NCI-H2171 treated with DMSO at 0.1 percent for 48 hours (cell line): ENCODE measurements at regions not wholly inside any gene's neighbourhood (a gene's known extent, or its start where the extent isn't known, plus 50 kb on each side); places are given as distances from the start of the nearest gene placed in this dataset.
"Not testable (repeated sequence)": the region's sequence is repeated elsewhere in the genome, so short reads cannot be mapped to it uniquely, and the experiment has no call there.

Experiments used
- DNase-seq: peaks from one replicate; lab custom pipeline; 2025; lab: John Stamatoyannopoulos, UW

- no peak for DNase-seq
Observed at GRCh38 chr6:169144356-169144755, 109.3 kb downstream of the THBS2 start.

- no peak for DNase-seq
Observed at GRCh38 chr6:169142538-169142844, 111.2 kb downstream of the THBS2 start.

- no peak for DNase-seq
Observed at GRCh38 chr6:169141671-169142537, 111.7 kb downstream of the THBS2 start.

- no peak for DNase-seq
Observed at GRCh38 chr6:169140986-169141495, 112.6 kb downstream of the THBS2 start.

GRCh38 chr6:169139179-169139971 lies 114.3 kb downstream of the THBS2 start:
- no peak for DNase-seq

- DNase-seq: no peak
Observed at GRCh38 chr6:169132352-169132940, 121.2 kb downstream of the THBS2 start.

GRCh38 chr6:169131390-169131789 lies 122.3 kb downstream of the THBS2 start:
- no peak for DNase-seq

- DNase-seq: no peak
Observed at GRCh38 chr6:169130113-169130512, 123.5 kb downstream of the THBS2 start.

GRCh38 chr6:169121013-169121412 lies 132.6 kb downstream of the THBS2 start:
- DNase-seq: no peak

GRCh38 chr6:169119669-169120068 lies 134.0 kb downstream of the THBS2 start:
- no peak for DNase-seq

GRCh38 chr6:169118346-169118830 lies 135.3 kb downstream of the THBS2 start:
- no peak for DNase-seq

- no peak for DNase-seq
Observed at GRCh38 chr6:169117663-169118062, 136.0 kb downstream of the THBS2 start.

- no peak for DNase-seq
Observed at GRCh38 chr6:169115632-169116031, 138.0 kb downstream of the THBS2 start.

- not testable (repeated sequence) for DNase-seq
Observed at GRCh38 chr6:169114632-169115031, 139.0 kb downstream of the THBS2 start.

GRCh38 chr6:169112483-169113320 lies 140.9 kb downstream of the THBS2 start:
- no peak for DNase-seq

GRCh38 chr6:169111203-169111602 lies 142.4 kb downstream of the THBS2 start:
- DNase-seq: no peak

- no peak for DNase-seq
Observed at GRCh38 chr6:169109411-169110220, 144.0 kb downstream of the THBS2 start.

GRCh38 chr6:169108753-169109152 lies 144.9 kb downstream of the THBS2 start:
- no peak for DNase-seq

GRCh38 chr6:169106176-169106575 lies 147.5 kb downstream of the THBS2 start:
- no peak for DNase-seq

GRCh38 chr6:169101981-169102380 lies 151.7 kb downstream of the THBS2 start:
- no peak for DNase-seq
